ENCODE measurements at regions not wholly inside any gene's neighbourhood (a gene's known extent, or its start where the extent isn't known, plus 50 kb on each side); places are given as distances from the start of the nearest gene placed in this dataset.

DNA sequence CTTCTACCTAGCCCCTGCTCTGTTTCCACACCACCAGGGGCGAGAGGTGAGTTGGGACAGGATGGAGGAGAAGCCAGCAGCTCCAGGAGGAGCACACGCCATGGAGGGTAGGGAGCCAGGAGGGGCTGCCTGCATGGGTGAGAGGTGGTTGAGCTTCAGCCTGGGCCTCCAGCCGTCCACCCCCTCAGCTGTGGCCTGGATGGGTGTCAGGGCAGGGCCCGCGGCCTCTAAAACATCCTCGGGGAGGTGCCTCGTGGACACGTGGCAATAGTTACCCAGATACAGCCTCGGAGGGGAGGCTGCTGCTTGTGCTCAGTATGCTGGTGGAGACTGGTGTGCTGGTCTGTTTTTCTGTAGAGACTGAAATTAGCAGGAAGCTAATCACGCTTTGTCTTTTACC is 104.7 kb upstream of the GSE1 start:
- TF ChIP-seq SIN3A (IDR thresholded peaks at IDR 0.05; ENCODE audit: borderline replicate concordance, insufficient read depth, low read length) (no peak), TAF1 (IDR thresholded peaks at IDR 0.05; ENCODE audit: borderline replicate concordance, insufficient read depth, low read length) (no peak), POLR2AphosphoS5 (IDR thresholded peaks at IDR 0.05; ENCODE audit: low read depth, low read length) (no peak), FOXP2 (optimal IDR thresholded peaks at IDR 0.05; ENCODE audit: borderline replicate concordance, extremely low read depth, extremely low read length, insufficient read depth) (no peak)
- TF ChIP-seq, protein P1, sequence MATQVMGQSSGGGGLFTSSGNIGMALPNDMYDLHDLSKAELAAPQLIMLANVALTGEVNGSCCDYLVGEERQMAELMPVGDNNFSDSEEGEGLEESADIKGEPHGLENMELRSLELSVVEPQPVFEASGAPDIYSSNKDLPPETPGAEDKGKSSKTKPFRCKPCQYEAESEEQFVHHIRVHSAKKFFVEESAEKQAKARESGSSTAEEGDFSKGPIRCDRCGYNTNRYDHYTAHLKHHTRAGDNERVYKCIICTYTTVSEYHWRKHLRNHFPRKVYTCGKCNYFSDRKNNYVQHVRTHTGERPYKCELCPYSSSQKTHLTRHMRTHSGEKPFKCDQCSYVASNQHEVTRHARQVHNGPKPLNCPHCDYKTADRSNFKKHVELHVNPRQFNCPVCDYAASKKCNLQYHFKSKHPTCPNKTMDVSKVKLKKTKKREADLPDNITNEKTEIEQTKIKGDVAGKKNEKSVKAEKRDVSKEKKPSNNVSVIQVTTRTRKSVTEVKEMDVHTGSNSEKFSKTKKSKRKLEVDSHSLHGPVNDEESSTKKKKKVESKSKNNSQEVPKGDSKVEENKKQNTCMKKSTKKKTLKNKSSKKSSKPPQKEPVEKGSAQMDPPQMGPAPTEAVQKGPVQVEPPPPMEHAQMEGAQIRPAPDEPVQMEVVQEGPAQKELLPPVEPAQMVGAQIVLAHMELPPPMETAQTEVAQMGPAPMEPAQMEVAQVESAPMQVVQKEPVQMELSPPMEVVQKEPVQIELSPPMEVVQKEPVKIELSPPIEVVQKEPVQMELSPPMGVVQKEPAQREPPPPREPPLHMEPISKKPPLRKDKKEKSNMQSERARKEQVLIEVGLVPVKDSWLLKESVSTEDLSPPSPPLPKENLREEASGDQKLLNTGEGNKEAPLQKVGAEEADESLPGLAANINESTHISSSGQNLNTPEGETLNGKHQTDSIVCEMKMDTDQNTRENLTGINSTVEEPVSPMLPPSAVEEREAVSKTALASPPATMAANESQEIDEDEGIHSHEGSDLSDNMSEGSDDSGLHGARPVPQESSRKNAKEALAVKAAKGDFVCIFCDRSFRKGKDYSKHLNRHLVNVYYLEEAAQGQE (IDR thresholded peaks at IDR 0.05; ENCODE audit: insufficient read depth in 1 of 2, low read depth in 2 of 2, low read length in 2 of 2), result no peak

DNA sequence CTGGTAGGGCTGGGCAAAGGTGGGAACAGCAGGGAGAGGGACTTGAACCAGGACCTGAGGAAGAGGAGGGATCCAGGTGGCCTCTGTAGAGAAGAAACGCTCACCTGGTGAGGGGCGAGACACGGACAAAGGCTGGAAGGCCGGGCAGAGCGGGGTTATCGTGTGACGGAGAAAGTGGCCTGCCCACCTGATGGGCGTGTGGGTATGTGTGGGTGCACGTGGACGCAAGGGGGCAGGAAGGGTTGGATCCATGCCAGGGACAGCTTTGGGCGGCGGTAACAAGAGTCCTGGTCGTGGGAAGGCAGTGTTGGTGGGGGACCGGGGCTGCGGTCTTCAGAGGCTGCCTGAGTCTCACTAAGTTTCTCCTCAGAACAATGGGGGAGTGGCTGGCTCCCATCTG is 104.1 kb upstream of the GSE1 start:
- TF ChIP-seq SIN3A (IDR thresholded peaks at IDR 0.05; ENCODE audit: borderline replicate concordance, insufficient read depth, low read length) (no peak), FOXP2 (optimal IDR thresholded peaks at IDR 0.05; ENCODE audit: borderline replicate concordance, extremely low read depth, extremely low read length, insufficient read depth) (no peak), TAF1 (IDR thresholded peaks at IDR 0.05; ENCODE audit: borderline replicate concordance, insufficient read depth, low read length) (no peak), POLR2AphosphoS5 (IDR thresholded peaks at IDR 0.05; ENCODE audit: low read depth, low read length) (no peak)
- TF ChIP-seq, protein P1 (IDR thresholded peaks at IDR 0.05; ENCODE audit: insufficient read depth in 1 of 2, low read depth in 2 of 2, low read length in 2 of 2), result no peak

DNA sequence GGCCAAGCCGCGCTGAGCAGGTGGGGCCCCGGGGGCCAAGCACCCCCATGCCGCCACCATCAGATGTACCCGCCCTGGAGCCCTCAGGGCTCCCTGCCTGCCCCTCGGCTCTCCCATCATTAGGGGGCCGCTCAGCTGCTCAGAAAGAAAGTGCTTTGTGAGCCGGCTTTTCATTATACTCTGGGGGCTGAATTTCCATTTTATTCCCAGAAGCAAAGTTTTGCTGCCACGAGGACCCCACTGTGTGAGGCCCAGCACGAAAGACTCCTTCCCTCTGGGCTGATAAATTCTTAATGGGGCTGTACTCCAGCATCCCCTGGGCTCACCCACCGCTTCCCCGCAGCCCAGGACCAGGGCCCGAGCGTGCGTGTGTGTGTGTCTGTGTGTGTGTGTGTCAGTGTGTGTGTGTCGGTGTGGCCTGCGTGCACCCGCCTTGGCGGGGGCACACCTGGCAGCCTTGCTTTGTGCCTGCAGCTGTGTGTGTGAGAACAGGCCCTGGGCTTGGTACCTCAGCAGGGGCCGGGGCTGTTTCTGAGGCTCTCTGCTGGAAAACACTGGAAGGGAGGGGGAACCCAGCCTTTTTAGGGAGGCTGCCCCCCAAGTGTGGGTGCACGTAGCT is 103.0 kb upstream of the GSE1 start:
- TF ChIP-seq SIN3A (IDR thresholded peaks at IDR 0.05; ENCODE audit: borderline replicate concordance, insufficient read depth, low read length) (no peak), FOXP2 (optimal IDR thresholded peaks at IDR 0.05; ENCODE audit: borderline replicate concordance, extremely low read depth, extremely low read length, insufficient read depth) (no peak), TAF1 (IDR thresholded peaks at IDR 0.05; ENCODE audit: borderline replicate concordance, insufficient read depth, low read length) (no peak), POLR2AphosphoS5 (IDR thresholded peaks at IDR 0.05; ENCODE audit: low read depth, low read length) (no peak)
- TF ChIP-seq, protein P1 (IDR thresholded peaks at IDR 0.05; ENCODE audit: insufficient read depth in 1 of 2, low read depth in 2 of 2, low read length in 2 of 2), result no peak

DNA sequence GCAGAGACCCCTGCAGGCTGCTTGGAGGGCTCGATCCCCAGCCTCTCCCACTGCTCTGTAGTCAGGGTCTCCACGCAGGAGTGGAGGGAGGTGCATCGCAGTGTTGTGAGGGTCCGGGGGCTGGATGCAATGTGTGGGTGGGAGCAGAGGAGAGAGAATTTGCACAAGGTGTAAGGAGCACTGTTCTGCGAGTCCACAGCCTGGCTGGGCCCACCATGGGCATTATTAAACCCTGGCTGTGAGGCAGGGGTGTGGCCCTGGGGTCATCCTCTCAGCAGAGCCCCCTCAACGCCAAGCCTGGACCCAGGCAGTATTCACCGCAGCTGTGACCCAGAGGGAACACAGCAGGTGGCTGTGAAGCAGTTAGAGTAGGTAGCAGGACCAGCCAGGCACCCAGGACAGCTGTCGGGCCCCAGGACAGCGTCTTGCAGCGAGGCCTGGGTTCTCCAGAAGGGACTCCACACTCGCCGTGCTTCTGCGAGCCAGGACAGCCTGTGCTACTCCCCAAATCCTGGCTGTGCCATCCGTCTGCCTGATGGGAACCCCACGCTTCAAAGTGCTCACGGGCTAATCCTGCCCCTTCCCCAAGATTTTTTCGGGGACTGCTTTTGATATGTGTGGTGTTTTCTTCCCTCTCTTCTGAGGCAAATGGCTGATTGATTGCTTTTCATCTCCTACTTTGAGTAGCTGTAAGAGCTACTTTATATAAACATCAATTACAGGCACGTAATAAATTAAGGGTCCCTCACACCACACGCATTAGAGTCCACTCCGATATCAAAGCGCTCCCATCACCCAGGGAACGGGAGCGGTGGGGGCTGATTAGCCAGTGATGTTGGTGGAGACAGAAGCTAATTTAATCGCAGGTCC is 100.9 kb upstream of the GSE1 start:
- TF ChIP-seq SIN3A (IDR thresholded peaks at IDR 0.05; ENCODE audit: borderline replicate concordance, insufficient read depth, low read length), result no peak
- no peak for TF ChIP-seq FOXP2 (optimal IDR thresholded peaks at IDR 0.05; ENCODE audit: borderline replicate concordance, extremely low read depth, extremely low read length, insufficient read depth)
- no peak for TF ChIP-seq TAF1 (IDR thresholded peaks at IDR 0.05; ENCODE audit: borderline replicate concordance, insufficient read depth, low read length)
- no peak for TF ChIP-seq POLR2AphosphoS5 (IDR thresholded peaks at IDR 0.05; ENCODE audit: low read depth, low read length)
- TF ChIP-seq, protein P1 (IDR thresholded peaks at IDR 0.05; ENCODE audit: insufficient read depth in 1 of 2, low read depth in 2 of 2, low read length in 2 of 2), result no peak
